DOHH2 (cell line): ENCODE measurements at regions not wholly inside any gene's neighbourhood (a gene's known extent, or its start where the extent isn't known, plus 50 kb on each side); places are given as distances from the start of the nearest gene placed in this dataset.

Experiments
- H3F3A ChIP-seq: fragments of 200-600 bp; sonication (generic), shearing (Covaris generic); 2 replicates; pipeline ENCODE4 v1.6.0; 2016; ENCODE audit warnings: antibody characterized with exemption, mild to moderate bottlenecking; ENCODE audit not compliant: control insufficient read depth, insufficient read depth
- H3K27ac ChIP-seq: fragments of 200-600 bp; sonication (generic); 2 replicates; pipeline ENCODE4 v1.5.1; 2014; ENCODE audit warnings: low read depth, mild to moderate bottlenecking, low read length, moderate library complexity
- H3K27me3 ChIP-seq: fragments of 200-600 bp; sonication (generic); 2 replicates; pipeline ENCODE4 v1.6.1; 2014; ENCODE audit warnings: mild to moderate bottlenecking, low read length, mixed read lengths; ENCODE audit not compliant: control insufficient read depth
- H3K36me3 ChIP-seq: fragments of 200-600 bp; sonication (generic); 2 replicates; pipeline ENCODE4 v1.6.1; 2014; ENCODE audit warnings: mild to moderate bottlenecking, low read length, moderate library complexity, mixed read lengths; ENCODE audit not compliant: control insufficient read depth
- H3K4me1 ChIP-seq: fragments of 200-600 bp; sonication (generic); 2 replicates; pipeline ENCODE4 v1.6.1; 2014; ENCODE audit warnings: mild to moderate bottlenecking, low read length, mixed read lengths; ENCODE audit not compliant: control insufficient read depth
- H3K4me2 ChIP-seq: fragments of 200-600 bp; sonication (generic); 2 replicates; pipeline ENCODE4 v1.6.0; 2014; ENCODE audit warnings: mild to moderate bottlenecking, low read length, moderate library complexity
- H3K4me3 ChIP-seq: fragments of 200-600 bp; sonication (generic); 2 replicates; pipeline ENCODE4 v1.5.1; 2014; ENCODE audit warnings: mild to moderate bottlenecking, low read length, mixed read lengths
- H3K79me2 ChIP-seq: fragments of 200-600 bp; sonication (generic); 2 replicates; pipeline ENCODE4 v1.6.1; 2014; ENCODE audit warnings: mild to moderate bottlenecking, low read length, mixed read lengths; ENCODE audit not compliant: control insufficient read depth
- H3K9me2 ChIP-seq: fragments of 200-600 bp; sonication (generic); replicated peaks from 2 replicates; pipeline ENCODE4 v1.6.1; 2014; ENCODE audit warnings: mild to moderate bottlenecking, low read length, mixed read lengths; ENCODE audit not compliant: control insufficient read depth
- H3K9me3 ChIP-seq: fragments of 200-600 bp; sonication (generic); 2 replicates; pipeline ENCODE4 v1.6.1; 2014; ENCODE audit warnings: antibody characterized with exemption, low read length, mixed read lengths; ENCODE audit not compliant: control insufficient read depth, insufficient read depth
- H4K20me1 ChIP-seq: fragments of 200-600 bp; sonication (generic); 2 replicates; pipeline ENCODE4 v1.6.0; 2014; ENCODE audit warnings: low read depth, mild to moderate bottlenecking, antibody characterized with exemption, low read length, moderate library complexity; ENCODE audit not compliant: control insufficient read depth, insufficient read depth
- EZH2phosphoT487 ChIP-seq: fragments of 200-600 bp; sonication (generic); IDR thresholded peaks from 2 replicates; pipeline ENCODE4 v1.6.1; 2017; ENCODE audit warnings: borderline replicate concordance, mild to moderate bottlenecking, antibody characterized with exemption, low read length, moderate library complexity, mixed read lengths
- TF ChIP-seq, protein P1 (sequence below): fragments of 200-600 bp; sonication (generic); IDR thresholded peaks from one replicate; pipeline ENCODE4 v1.5.1; 2014; ENCODE audit warnings: antibody characterized with exemption, mild to moderate bottlenecking, low read depth, low read length; ENCODE audit not compliant: poor library complexity, severe bottlenecking

DNA sequence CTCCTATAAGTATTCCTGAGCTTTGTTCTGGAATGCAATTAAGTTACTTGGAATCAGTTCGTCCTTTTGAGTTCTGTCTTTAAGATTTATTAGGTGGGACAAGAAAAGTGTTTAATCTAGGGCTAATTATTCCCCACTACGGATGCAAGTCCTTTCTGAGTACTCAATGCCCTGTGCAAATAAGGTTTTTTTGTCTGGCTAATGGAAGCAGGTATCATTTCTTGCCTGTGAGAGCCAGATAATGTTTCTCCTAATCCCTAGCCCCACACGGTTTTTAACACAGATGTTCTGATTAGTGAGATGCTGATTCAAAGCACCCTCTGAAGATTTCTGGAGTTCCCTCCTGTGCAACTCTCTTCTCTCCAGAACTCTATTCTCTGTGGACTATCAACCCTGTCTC lies 296.6 kb upstream of the PRICKLE1 start:
- Histone ChIP-seq H3K9me2 (no peaks in the 10 kb centered on the region), H3K27ac (no peak overlapping the region), H3K4me2 (no peak overlapping the region), H3F3A (no peaks in the 10 kb centered on the region), H3K4me1 (no peaks in the 10 kb centered on the region), H4K20me1 (no peaks in the 10 kb centered on the region), H3K9me3 (no peaks in the 10 kb centered on the region), H3K4me3 (no peak overlapping the region), H3K79me2 (no peaks in the 10 kb centered on the region), H3K36me3 (no peaks in the 10 kb centered on the region), H3K27me3 (no peaks in the 10 kb centered on the region)
- TF ChIP-seq, protein P1, sequence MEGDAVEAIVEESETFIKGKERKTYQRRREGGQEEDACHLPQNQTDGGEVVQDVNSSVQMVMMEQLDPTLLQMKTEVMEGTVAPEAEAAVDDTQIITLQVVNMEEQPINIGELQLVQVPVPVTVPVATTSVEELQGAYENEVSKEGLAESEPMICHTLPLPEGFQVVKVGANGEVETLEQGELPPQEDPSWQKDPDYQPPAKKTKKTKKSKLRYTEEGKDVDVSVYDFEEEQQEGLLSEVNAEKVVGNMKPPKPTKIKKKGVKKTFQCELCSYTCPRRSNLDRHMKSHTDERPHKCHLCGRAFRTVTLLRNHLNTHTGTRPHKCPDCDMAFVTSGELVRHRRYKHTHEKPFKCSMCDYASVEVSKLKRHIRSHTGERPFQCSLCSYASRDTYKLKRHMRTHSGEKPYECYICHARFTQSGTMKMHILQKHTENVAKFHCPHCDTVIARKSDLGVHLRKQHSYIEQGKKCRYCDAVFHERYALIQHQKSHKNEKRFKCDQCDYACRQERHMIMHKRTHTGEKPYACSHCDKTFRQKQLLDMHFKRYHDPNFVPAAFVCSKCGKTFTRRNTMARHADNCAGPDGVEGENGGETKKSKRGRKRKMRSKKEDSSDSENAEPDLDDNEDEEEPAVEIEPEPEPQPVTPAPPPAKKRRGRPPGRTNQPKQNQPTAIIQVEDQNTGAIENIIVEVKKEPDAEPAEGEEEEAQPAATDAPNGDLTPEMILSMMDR, result no peak
- no peak for TF ChIP-seq EZH2phosphoT487

DNA sequence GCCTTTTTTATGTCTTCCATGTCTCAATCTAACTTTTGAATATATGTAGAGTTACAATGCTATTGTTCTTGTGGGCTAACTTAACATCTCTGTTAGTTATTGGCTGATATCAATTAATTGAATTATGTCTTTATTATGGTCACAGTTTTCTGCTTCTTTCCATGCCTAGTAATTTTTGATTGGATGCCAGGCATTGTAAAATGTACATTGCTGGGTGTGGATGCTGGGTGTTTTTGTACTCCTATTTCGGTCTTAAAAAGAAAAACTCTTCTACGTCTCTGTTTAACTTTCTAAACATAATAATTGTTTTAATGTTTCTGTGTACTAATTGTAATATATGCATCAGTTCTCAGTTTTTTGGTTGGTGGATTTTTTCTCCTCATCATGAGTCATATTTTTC lies 296.1 kb upstream of the PRICKLE1 start:
- H3K9me3 ChIP-seq, result no peaks in the 10 kb centered on the region
- TF ChIP-seq EZH2phosphoT487, result no peak
- TF ChIP-seq, protein P1, result no peak
- no peaks in the 10 kb centered on the region for H3K79me2 ChIP-seq
- no peaks in the 10 kb centered on the region for H3K9me2 ChIP-seq
- no peak overlapping the region for H3K4me3 ChIP-seq
- no peaks in the 10 kb centered on the region for H3K27me3 ChIP-seq
- no peaks in the 10 kb centered on the region for H3K36me3 ChIP-seq
- no peak overlapping the region for H3K27ac ChIP-seq
- H3F3A ChIP-seq, result no peaks in the 10 kb centered on the region
- no peaks in the 10 kb centered on the region for H3K4me1 ChIP-seq
- no peaks in the 10 kb centered on the region for H4K20me1 ChIP-seq
- H3K4me2 ChIP-seq, result no peak overlapping the region

DNA sequence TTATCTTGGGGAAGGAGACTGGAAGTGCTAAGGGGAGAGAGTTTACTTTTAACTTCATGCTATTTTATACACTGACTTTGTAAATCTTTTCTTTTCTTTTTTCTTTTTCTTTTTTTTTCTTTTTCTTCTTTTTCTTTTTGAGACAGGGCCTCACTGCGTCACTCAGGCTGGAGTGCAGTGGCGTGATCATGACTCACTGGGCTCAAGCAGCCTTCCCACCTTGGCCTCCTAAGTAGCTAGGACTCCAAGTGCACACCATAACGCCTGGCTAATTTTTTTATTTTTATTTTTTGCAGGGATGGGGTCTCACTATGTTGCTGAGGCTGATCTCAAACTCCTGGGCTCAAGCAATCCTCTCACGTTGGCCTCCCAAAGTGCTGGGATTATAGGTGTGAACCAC lies 294.6 kb upstream of the PRICKLE1 start:
- Histone ChIP-seq H3K9me3 (no peaks in the 10 kb centered on the region), H3K79me2 (no peaks in the 10 kb centered on the region), H3K4me3 (no peak overlapping the region), H3K4me1 (no peaks in the 10 kb centered on the region), H4K20me1 (no peaks in the 10 kb centered on the region), H3K9me2 (no peaks in the 10 kb centered on the region), H3K27ac (no peak overlapping the region), H3K4me2 (no peak overlapping the region), H3K27me3 (no peaks in the 10 kb centered on the region), H3K36me3 (no peaks in the 10 kb centered on the region), H3F3A (no peaks in the 10 kb centered on the region)
- TF ChIP-seq, protein P1, result no peak
- TF ChIP-seq EZH2phosphoT487, result no peak

GRCh38 chr12:42873401-42873800 lies 283.9 kb upstream of the PRICKLE1 start:
- Histone ChIP-seq H3K79me2 (no peaks in the 10 kb centered on the region), H4K20me1 (no peaks in the 10 kb centered on the region), H3K9me2 (no peaks in the 10 kb centered on the region), H3K4me1 (no peaks in the 10 kb centered on the region), H3K36me3 (no peaks in the 10 kb centered on the region), H3K4me3 (no peak overlapping the region), H3K9me3 (no peaks in the 10 kb centered on the region), H3K27me3 (no peaks in the 10 kb centered on the region), H3F3A (no peaks in the 10 kb centered on the region), H3K4me2 (no peak overlapping the region), H3K27ac (no peak overlapping the region)
- TF ChIP-seq, protein P1, result no peak
- no peak for TF ChIP-seq EZH2phosphoT487
